HepG2 (cell line): ENCODE measurements at regions not wholly inside any gene's neighbourhood (a gene's known extent, or its start where the extent isn't known, plus 50 kb on each side); places are given as distances from the start of the nearest gene placed in this dataset.

Experiments
- ATAC-seq: fragments of 200-7000 bp; cut with Tn5 transposase; 3 replicates; pipeline ENCODE4 v1.9.1; 2020; ENCODE audit warnings: mild to moderate bottlenecking, moderate library complexity
- BruUV-seq: library from RNA; stranded (reverse); fragments of 400-500 nt; replicated peaks from 2 replicates; lab custom pipeline; 2021; lab: Mats Ljungman, UMichigan
- CTCF ChIA-PET: fragments of 300-600 bp; formaldehyde crosslinking; extraction: SDS; loops from one replicate; lab custom pipeline; 2021; ENCODE audit warnings: low total read pairs, inconsistent platforms, low intra/inter-chr PET ratio; lab: Yijun Ruan, JAX
- POLR2A ChIA-PET: fragments of 350-600 bp; sonication (Branson Sonifier 250); formaldehyde crosslinking; loops from one replicate; lab custom pipeline; 2020; ENCODE audit warnings: antibody characterized with exemption, inconsistent platforms; lab: Yijun Ruan, JAX
- DNase-seq: peaks from one replicate; pipeline ENCODE4 v3.0.0-alpha.2; 2015; ENCODE audit warnings: low spot score
- FAIRE-seq: peaks from 3 replicates; lab custom pipeline; 2011; peaks lifted over from hg19 to GRCh38; lab: Jason Lieb, UNC
- H2AFZ ChIP-seq: one replicate; pipeline ENCODE4 v1.6.1; 2011; ENCODE audit warnings: low read length, inconsistent platforms
- H3K27ac ChIP-seq: fragments of 300-600 bp; 3 replicates; pipeline ENCODE4 v1.8.0; 2011; ENCODE audit warnings: mixed run types, mild to moderate bottlenecking, mixed read lengths, low read length, inconsistent platforms; ENCODE audit not compliant: insufficient read depth; ENCODE audit errors: extremely low read length
- H3K27me3 ChIP-seq, 2 experiments: fragments of 200-600 bp in 1 of 2; 2 replicates in 1 of 2; 3 replicates in 1 of 2; pipeline versions ENCODE4 v1.6.0 to v1.8.0; 2011; ENCODE audit warnings: low read length in 2 of 2, mild to moderate bottlenecking in 2 of 2, moderate library complexity in 2 of 2, inconsistent platforms in 1 of 2; ENCODE audit not compliant: insufficient read depth in 2 of 2, control insufficient read depth in 1 of 2
- H3K36me3 ChIP-seq, 2 experiments: fragments of 200-600 bp in 1 of 2; replicated peaks in 1 of 2; 2 replicates in 1 of 2; 3 replicates in 1 of 2; pipeline versions ENCODE4 v1.5.1 to v1.8.0; 2011; ENCODE audit warnings: low read length in 2 of 2, inconsistent platforms in 1 of 2; ENCODE audit not compliant: insufficient read depth in 2 of 2, control insufficient read depth in 1 of 2
- H3K4me1 ChIP-seq: 2 replicates; pipeline ENCODE4 v1.5.1; 2012; ENCODE audit warnings: low read length, inconsistent platforms; ENCODE audit not compliant: insufficient read depth
- H3K4me2 ChIP-seq: 2 replicates; pipeline ENCODE4 v1.6.0; 2011; ENCODE audit warnings: low read depth, low read length, inconsistent platforms
- H3K4me3 ChIP-seq, 3 experiments: fragments of 200-600 bp in 1 of 3; sonication (generic), shearing (Covaris generic) in 1 of 3; replicated peaks in 1 of 3; 2 replicates each; pipeline ENCODE4 v1.5.1; 2011 to 2016; ENCODE audit warnings: low read length in 3 of 3, inconsistent platforms in 2 of 3, low read depth in 2 of 3, mild to moderate bottlenecking in 2 of 3, control low read depth in 1 of 3, mixed read lengths in 1 of 3; ENCODE audit not compliant: insufficient read depth in 1 of 3
- H3K79me2 ChIP-seq: one replicate; pipeline ENCODE4 v1.6.1; 2011; ENCODE audit warnings: low read length, inconsistent platforms; ENCODE audit not compliant: insufficient read depth
- H3K9ac ChIP-seq: 2 replicates; pipeline ENCODE4 v1.6.0; 2011; ENCODE audit warnings: mild to moderate bottlenecking, low read depth, low read length, inconsistent platforms; ENCODE audit not compliant: insufficient read depth
- H3K9me3 ChIP-seq: 2 replicates; pipeline ENCODE4 v1.5.1; 2012; ENCODE audit warnings: mild to moderate bottlenecking, low read length
- H4K20me1 ChIP-seq: 2 replicates; pipeline ENCODE4 v1.6.0; 2011; ENCODE audit warnings: inconsistent platforms, mild to moderate bottlenecking, low read length, moderate library complexity; ENCODE audit not compliant: insufficient read depth
- ESRRA ChIP-seq: sonication (generic); formaldehyde crosslinking; IDR thresholded peaks from 2 replicates; pipeline ENCODE4 v1.5.1; 2020; ENCODE audit warnings: mild to moderate bottlenecking, low read depth, missing genetic modification reagents
- FOXA3 ChIP-seq: IDR thresholded peaks from 2 replicates; pipeline ENCODE4 v1.6.1; 2016; ENCODE audit warnings: missing genetic modification reagents, missing compliant biosample characterization
- HDAC2 ChIP-seq: sonication (generic); formaldehyde crosslinking; IDR thresholded peaks from 2 replicates; pipeline ENCODE4 v1.4.0; 2020; ENCODE audit warnings: missing genetic modification reagents
- IKZF5 ChIP-seq: IDR thresholded peaks from 2 replicates; pipeline ENCODE4 v1.6.1; 2018; ENCODE audit warnings: missing genetic modification reagents, mild to moderate bottlenecking, missing compliant biosample characterization
- KDM2A ChIP-seq: sonication (generic); formaldehyde crosslinking; IDR thresholded peaks from 2 replicates; pipeline ENCODE4 v1.4.0; 2020; ENCODE audit warnings: low read depth, missing genetic modification reagents, borderline replicate concordance
- MIER3 ChIP-seq: IDR thresholded peaks from 2 replicates; pipeline ENCODE4 v1.6.1; 2016; ENCODE audit warnings: missing compliant biosample characterization, borderline replicate concordance
- NFAT5 ChIP-seq: sonication (generic); formaldehyde crosslinking; IDR thresholded peaks from 2 replicates; pipeline ENCODE4 v1.4.0; 2020; ENCODE audit warnings: missing genetic modification reagents
- PITX1 ChIP-seq: sonication (generic); formaldehyde crosslinking; IDR thresholded peaks from 2 replicates; pipeline ENCODE4 v1.5.1; 2020; ENCODE audit warnings: mild to moderate bottlenecking, missing genetic modification reagents
- PPARG ChIP-seq: conservative IDR thresholded peaks from 2 replicates; pipeline ENCODE4 v1.6.1; 2016; ENCODE audit warnings: missing biosample characterization, missing genetic modification reagents
- SNAPC2 ChIP-seq: sonication (generic); formaldehyde crosslinking; IDR thresholded peaks from 2 replicates; pipeline ENCODE4 v1.8.1; 2022; ENCODE audit warnings: mild to moderate bottlenecking, missing genetic modification reagents
- XBP1 ChIP-seq: sonication (generic); formaldehyde crosslinking; IDR thresholded peaks from 2 replicates; pipeline ENCODE4 v1.5.0; 2020; ENCODE audit warnings: missing genetic modification reagents
- YEATS4 ChIP-seq: sonication (generic); formaldehyde crosslinking; IDR thresholded peaks from 2 replicates; pipeline ENCODE4 v1.4.0; 2020; ENCODE audit warnings: missing genetic modification reagents, borderline replicate concordance
- ZNF326 ChIP-seq: sonication (generic); formaldehyde crosslinking; IDR thresholded peaks from 2 replicates; pipeline ENCODE4 v1.4.0; 2020; ENCODE audit warnings: missing genetic modification reagents, borderline replicate concordance
- ZNF550 ChIP-seq: sonication (generic); formaldehyde crosslinking; IDR thresholded peaks from 2 replicates; pipeline ENCODE4 v1.4.0; 2020; ENCODE audit warnings: mild to moderate bottlenecking, missing genetic modification reagents, borderline replicate concordance
- in situ Hi-C: cut with HindIII; loops from 2 replicates; pipeline ENCODE4 v1.10.0; 2017; ENCODE audit warnings: low pct_unique_long_range_greater_than_20kb; ENCODE audit not compliant: extremely low pct_ligation_motif_present
- intact Hi-C: fragments of 100-400 bp; cut with micrococcal nuclease; formaldehyde crosslinking; loops from one replicate; pipeline ENCODE4 v1.10.0; 2022; ENCODE audit not compliant: unreplicated experiment

GRCh38 chr5:155540000-155540595, 526.5 kb downstream of the KIF4B start (continued):
- TF ChIP-seq XBP1 (CRISPR knock-in tag), result no peak
- no peak for TF ChIP-seq NFAT5 (CRISPR knock-in tag)
- TF ChIP-seq FOXA3 (CRISPR knock-in tag), result no peak
- TF ChIP-seq ZNF326 (CRISPR knock-in tag), result no peak
- no peak for TF ChIP-seq PITX1 (CRISPR knock-in tag)
- no peak for TF ChIP-seq HDAC2 (CRISPR knock-in tag)

- Histone ChIP-seq H3K27ac (no peak overlapping the region), H3K79me2 (no peaks in the 10 kb centered on the region), H3K4me1 (no peaks in the 10 kb centered on the region), H3K27me3 (no peaks in the 10 kb centered on the region), H3K4me3 (no peak overlapping the region), H3K9ac (no peak overlapping the region), H2AFZ (no peak overlapping the region), H3K4me2 (no peak overlapping the region), H3K9me3 (no peaks in the 10 kb centered on the region), H4K20me1 (no peaks in the 10 kb centered on the region), H3K36me3 (no peaks in the 10 kb centered on the region)
- ChIA-PET CTCF (no interaction called here), POLR2A (no interaction called here)
- no peak for TF ChIP-seq YEATS4 (CRISPR knock-in tag)
- TF ChIP-seq ZNF550, result no peak
- no peak for TF ChIP-seq KDM2A (CRISPR knock-in tag)
- TF ChIP-seq MIER3, result no peak
- no peak for TF ChIP-seq ESRRA (CRISPR knock-in tag)
- TF ChIP-seq PPARG, result no peak
- TF ChIP-seq IKZF5 (CRISPR knock-in tag), result no peak
- no peak for TF ChIP-seq SNAPC2 (CRISPR knock-in tag)
- ATAC-seq, result no peak
- no peak for FAIRE-seq
- DNase-seq, result no peak
- in situ Hi-C loops (no loop called here), intact Hi-C loops (no loop called here)
- BruUV-seq, result no TSS peak
These were observed 532.5 kb downstream of the KIF4B start for GRCh38 chr5:155546075-155546474.
